ENCODE measurements at regions not wholly inside any gene's neighbourhood (a gene's known extent, or its start where the extent isn't known, plus 50 kb on each side); places are given as distances from the start of the nearest gene placed in this dataset.

DNA sequence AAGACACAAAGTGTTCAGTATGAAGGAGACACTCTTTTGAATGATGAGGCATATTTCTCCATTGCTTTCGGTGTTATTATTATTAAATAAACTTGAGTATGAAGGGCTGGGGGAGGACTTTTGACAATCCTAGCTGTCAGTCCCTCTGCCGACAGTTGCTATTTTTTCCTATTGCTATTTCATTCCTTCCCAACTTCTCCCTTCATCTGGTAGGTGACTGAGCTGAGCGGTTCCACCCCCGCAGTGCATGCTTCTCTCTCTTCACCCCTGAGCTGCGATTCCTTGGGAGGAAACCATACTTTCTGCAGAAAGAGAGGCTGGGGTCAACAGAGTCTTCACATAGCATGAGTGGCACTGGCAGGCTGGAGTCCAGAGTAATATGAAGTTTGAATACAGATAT, 261.2 kb upstream of the TAC1 start:
- DNase-seq, result no peak

DNA sequence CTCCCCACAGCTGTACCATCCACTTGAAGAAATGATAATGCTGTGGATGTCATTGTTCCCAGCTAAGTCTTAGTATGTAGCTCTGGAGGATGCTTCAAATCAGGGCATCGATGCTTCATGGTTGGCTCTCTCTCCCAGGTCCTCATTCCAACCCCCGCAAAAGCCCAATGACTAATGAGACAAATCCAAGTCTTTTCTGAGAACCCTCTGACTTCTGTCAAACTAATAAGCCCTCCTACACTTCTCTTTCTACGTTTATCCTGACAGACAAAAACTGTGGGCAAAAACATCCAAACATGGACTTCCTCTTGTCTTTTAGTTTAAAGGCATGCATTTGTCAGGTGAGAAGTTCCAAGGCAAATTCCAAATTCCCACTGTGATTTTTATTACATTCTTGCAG, 260.4 kb upstream of the TAC1 start:
- no peak for DNase-seq

DNA sequence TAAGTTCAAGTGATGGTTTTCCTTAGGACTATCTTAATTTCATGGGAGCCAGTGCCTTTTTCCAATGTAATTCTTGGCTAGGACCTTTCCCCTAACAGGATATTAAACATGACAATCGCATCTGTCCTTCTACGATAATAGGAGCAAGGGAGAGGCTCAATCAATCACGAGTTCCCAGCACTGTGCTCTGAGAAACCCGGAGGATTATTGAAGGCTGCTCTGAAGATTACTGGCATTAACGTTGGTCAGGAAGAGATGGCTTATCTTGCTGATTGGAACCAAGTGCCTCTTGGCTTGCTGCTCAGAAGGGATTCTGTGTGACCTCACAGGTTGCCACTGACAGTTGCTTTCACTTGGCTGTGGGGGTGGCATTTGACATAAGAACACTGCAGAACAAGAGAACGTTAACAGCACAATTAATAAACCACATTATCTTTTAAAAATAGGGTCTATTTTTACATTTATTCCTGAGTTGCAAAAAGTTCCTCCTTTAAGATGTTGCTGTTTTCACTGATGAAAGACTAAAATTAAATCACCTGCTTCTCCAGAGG, 252.1 kb upstream of the TAC1 start:
- no peak for DNase-seq

DNA sequence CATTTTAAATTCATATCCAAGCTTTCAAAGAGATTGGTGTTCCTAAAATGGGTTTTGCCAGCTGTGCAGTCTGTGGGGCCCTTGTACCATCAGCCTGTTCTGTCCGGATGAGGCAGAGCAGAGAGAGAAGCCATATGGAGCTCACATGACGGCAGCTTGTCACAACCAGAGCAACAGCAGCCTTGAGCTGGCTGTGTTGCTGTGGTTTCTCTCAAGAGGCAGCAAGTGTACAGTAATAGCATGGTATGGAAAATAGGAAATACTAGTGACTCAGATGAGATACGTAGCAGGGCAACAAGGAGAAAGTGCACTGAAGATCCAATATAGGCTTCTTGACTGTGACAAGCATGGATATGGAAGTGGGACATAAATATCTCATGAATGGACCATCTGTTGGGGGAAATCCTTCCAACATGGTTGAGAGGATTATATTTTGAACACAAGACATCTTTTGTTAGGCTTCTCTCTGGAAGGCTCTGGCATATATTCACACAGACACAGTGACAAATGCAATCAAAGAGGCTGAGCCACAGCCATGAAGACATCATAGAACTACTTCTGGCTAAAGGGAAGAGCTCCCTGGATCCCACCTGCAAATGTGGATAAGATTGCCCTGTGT, 251.0 kb upstream of the TAC1 start:
- DNase-seq, result peak; percentile 67

DNA sequence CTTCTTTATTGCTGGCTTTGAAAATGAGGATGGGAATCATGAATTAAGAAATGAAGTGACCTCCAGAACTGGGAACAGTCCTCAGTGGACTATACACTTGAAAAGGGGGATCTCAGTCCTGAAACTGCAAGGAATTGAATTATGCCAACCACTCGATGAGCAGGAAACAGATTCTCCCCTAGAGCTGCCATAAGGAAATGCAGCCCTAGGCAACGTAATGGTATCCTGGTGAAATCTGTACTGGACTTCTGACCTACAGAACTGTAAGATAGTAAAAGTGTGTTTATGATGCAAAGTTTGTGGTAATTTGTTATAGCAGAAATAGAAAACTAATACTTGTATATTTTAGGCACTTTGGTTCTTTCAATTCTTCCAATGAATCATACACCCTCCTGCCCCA, 236.4 kb upstream of the TAC1 start:
- DNase-seq, result no peak

DNA sequence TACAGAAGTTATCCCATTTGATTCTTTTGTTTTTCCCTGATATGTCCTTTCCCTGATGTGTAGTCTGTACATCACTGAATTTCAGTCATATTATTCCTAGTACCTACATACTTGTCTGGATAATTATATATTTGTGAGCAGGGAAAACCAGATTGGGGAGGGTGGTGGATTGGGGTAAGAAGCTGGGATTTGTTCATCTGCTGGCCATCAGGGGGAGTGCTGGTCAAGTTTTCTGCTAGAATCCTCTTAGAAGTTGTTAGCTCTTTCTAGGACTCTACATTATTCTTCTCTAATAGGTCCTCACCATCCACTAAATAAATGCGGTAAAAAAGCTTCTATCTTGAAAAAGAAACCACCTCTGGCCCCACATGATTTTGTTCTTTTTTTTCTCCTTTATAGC, 232.7 kb upstream of the TAC1 start:
- DNase-seq, result peak; percentile 1

DNA sequence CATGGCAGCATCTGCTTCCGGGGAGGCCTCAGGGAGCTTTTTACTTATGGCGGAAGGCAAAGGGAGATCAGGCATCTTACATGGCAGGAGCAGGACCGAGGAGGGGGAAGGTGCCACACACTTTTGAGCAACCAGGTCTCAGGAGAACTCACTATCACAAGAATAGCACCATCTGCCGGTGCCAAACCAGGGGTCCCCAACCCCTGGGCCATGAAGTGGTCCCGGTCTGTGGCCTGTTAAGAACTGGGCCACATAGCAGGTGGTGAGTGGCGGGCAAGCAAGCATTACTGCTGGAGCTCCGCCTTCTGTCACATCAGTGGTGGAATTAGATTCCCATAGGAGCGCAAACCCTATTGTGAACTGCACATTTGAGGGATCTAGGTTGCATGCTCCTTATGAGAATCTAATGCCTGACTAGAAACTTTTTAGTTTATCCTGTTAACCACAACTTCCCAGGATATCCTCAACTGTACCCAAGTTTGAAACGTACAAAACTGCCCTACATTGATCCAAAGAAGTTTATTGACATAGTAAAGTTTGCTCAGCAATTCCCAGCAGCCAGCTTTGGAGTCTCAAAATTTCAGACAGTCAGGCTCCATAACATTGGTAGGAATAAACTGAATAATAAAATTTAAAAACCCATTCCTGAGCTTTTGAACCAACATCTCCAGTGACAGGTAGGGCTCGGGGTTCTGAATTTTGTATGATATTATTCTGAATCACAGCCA, 228.4 kb upstream of the TAC1 start:
- no peak for DNase-seq

DNA sequence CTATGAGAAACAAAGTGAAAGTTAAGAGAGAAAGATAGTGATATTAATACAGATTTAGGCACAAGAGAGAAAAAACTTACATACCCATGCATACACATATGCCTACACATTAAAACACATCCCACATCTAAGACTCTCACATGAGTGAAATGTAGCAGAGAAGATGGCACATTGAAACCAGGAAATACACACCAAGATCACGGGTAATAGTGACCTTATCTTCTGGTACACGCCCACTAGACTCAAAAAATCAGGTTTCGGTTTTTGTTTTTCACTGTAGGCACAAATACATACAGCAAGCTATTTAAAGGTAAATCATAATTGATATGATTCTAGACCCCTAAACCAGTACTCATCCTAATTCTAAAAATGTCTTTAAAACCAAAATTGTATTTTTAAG, 225.2 kb upstream of the TAC1 start:
- no peak for DNase-seq

DNA sequence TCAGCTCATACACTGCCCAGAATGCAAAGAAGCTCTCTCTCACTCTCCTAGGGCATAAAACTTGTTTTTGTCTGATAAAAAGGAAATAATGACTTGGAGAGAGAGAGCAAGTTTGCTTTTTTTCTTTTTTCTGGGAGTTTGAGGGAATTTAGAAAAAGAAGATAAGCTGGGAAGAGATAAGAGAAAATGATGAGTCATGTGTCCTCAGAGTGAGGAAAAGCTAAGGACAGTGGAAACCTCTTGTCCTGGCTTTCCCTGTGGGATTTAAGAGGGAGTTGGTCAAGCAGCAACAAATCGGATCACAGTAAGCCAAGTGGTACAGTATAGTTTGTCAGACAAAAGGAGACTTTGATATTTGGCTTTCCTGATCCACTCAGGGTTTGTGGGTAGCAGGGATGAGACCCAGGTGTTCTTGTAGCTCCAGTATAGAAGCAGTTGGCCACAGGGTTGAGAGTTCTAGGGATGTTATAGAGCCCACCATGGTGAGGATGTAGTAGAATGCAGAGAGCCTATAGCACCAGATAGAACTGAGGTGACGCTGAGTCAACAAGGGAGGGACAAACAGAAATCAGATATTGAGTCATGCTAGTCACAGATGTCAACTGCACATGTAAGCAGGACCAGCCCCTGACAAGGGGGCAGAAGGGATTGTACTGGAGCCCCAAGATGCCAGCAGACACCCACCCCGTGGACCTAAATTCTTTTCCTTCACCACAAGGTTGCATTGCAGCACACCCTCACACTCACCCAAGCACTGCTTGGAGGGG, 219.3 kb upstream of the TAC1 start:
- DNase-seq, result no peak

DNA sequence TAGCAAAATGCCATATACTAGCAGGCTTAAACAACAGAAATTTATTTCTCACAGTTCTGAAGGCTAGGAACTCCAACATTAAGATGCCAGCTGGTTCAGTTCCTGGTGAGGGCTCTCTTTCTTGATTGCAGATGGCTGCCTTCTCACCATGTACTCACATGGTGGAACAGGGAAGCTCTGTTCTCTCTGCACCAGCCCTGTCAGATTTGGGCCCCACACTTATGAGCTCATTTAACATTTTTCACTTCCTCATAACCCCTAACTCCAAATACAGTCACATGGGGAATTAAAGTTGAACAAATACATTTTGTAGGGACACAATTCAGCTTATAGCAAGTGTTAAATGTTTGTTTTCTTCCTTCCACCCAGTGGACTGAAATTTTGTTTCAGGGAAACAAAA, 218.6 kb upstream of the TAC1 start:
- no peak for DNase-seq

DNA sequence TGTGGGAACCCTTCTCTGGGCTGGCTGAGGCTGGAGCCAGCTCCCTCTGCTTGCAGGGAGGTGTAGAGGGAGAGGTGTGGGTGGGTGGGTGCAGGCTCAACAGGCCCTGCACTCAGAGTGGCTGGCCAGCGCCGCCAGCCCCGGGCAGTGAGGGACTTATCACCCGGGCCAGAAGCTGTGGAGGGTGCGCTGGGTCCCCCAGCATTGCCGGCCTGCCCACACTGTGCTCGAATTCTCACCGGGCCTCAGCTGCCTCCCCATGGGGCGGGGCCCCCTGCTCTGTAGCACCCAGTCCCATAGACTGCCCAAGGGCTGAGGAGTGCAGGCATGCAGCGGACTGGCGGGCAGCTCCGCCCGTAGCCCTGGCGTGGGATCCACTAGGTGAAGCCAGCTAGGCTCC, 190.7 kb upstream of the TAC1 start:
- DNase-seq, result no peak

DNA sequence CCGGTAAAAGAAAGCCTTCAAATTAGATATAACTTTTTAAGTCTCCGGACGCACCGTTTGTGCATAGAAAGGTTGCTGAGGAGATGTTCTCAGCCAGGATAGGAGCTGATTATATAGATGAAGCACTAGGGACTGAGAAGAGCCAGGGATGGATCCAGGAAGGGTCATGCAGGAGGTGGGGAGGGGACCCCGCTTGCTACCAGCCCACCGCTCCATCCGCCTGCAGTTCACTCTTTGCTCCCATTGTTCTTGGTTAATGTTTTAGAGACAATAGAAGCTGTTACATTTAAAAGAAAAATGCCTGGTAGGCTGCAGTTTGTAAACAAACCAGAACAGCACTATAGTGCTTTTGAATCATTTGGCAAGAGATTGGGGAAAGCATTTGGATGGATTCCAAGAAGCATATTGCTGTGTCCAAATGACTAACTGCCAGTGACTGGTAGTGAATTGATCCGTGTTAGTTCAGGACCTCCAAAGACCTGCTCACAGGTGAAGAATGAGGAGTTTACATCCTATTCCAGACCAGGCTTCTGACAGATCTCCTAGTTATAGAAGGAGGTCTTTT, 175.9 kb upstream of the TAC1 start:
- no peak for DNase-seq

DNA sequence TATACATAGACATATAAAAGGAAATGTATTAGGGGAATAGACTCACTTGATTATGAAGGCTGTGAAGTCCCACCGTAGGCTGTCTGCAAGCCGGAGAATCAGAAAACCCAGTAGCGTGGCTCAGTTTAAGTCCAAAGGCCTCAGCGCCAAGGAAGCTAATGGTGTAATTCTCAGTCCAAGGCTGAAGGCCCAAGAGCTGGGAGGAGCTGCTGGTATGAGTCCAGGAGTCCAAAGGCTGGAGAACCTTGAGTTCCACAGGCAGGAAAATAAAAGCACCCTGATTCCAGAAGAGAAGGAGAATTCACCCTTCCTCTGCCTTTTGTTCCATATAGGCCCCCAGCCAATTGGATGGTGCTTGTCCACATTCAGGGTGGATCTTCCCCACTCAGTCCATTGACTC, 166.2 kb upstream of the TAC1 start:
- DNase-seq, result no peak

DNA sequence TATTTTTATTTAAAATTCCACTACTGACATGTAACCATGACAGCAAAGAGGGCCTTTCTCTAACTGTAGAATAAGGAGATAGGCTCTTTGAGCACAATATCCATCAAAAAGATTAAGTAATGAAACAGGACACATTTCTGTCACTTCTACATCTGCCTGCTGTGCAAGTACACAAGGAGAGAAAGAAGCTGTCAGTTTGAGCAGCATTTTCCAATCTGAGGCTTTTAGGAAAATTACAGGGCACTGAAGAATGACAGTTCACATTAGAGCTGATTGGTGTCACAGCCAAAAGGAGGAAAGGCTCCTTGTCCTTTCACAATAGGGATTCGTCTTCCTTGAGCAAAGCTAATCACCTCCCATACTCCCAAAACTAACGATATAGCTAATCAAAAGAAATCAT, 158.8 kb upstream of the TAC1 start:
- DNase-seq, result no peak

DNA sequence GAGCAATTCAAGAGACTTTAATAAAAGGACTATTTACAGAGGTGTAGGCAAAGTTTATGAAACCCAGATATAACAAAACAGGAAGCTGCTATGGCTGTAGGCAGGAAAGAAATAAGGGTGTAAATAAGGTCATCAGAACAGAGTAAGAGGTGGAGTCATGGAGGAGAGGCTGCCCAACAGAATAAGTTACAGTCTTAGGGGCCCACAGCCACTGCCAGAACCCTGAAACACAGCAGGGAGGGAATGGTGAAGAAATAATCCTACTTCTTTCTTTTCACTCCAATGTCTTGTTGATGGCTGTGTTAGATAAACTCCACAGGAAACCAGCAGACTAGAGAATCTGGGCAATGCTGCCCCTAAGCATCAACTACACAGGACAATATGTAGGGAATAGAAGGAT, 155.8 kb upstream of the TAC1 start:
- DNase-seq, result no peak

DNA sequence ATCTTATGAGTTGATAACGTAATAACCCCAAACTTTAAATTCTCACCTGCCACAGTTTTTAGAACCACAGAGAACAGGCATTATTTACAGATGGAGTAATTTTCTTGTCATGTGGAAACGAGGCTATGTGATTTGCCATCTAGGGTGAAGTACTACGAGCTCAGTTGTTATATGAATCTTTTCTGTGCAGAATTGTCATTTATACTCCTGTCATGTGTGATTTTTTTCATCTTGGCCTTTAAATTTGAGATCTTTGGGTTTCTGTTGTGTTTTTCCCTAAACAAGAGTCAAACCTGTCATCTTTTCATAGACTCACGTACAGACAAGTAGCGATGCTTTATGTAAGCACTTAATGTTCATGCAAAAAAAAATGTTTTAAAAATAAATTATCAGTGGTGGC, 153.7 kb upstream of the TAC1 start:
- no peak for DNase-seq

DNA sequence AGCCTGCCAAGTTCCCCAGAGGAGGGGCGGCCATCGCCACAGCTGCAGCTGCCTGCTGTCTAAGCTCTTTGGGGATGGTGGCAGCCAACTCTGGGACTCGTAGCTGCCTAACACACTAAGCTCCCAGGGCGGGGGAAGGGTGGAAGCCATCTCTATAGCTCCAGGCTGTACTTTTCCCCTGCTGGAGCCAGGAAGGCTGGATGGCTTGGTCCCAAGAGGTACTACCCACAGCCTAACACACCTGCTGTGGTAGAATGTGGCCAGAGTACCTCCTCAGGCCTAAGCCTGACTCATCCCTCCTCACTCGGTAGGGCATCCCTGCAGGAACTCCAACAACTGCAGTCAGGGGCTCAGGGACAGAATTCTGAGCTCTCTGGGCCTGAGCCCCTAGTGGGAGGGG, 151.7 kb upstream of the TAC1 start:
- DNase-seq, result no peak

DNA sequence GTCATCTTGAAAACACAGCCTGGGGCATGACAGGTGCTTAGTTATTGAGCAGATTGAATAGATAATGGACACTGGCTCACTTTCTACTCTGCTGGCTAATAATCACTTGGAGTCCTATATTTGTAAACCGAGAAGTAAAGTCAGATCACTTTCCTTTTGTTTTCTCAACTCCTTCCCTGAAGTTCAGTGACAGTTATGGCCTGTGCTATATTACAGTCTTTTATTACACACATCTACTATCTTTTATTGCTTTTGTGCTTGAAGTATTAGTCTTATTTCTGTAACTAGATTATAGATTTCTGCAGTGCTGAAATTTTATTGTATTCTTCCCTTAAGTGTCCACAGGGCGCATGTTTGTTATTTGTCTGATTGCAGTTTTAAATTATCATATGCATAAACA, 136.4 kb upstream of the TAC1 start:
- DNase-seq, result no peak

DNA sequence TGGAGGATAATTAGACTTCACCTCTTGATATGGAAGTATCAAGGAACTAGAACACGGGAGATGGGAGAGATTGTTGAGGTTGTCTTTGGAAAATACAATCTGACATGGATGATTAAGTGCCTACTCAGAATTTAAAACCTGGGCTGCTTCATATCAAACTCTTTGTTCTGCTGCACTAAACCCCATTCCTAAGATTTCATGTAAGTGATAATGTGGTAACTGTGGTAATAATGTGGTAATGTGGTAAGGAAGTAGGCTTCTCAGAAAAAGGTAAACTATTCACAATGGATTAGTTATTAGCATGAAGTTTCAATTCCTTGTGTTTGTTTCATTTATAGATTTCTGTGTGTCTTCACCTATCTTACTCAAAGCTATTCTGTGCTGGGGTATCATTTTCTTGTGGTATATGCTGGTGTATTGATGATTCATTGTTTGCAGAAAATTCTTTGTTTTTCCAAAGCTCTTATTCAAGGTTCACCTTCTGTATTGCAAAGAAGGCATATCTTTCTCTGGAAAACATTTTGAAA, 129.9 kb upstream of the TAC1 start:
- DNase-seq, result no peak

DNA sequence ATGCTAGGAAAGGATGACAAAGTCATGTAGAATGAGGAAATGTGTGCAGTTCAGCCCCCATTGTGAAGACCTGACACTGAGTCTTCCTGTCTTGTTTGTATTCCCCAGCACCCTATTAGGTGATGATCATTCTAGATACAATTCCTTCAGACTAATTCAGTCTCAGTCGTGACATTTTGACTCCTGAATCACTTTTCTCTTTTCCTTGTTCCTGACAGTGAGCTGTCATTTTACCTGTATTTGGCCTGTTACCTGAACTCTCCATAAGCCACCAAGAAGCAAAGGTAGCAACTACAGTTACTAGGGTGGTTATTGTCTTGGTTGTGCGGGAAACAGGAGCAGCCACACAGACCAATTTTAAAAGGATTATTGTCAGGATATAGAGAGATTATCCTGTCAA, 111.4 kb upstream of the TAC1 start:
- no peak for DNase-seq

DNA sequence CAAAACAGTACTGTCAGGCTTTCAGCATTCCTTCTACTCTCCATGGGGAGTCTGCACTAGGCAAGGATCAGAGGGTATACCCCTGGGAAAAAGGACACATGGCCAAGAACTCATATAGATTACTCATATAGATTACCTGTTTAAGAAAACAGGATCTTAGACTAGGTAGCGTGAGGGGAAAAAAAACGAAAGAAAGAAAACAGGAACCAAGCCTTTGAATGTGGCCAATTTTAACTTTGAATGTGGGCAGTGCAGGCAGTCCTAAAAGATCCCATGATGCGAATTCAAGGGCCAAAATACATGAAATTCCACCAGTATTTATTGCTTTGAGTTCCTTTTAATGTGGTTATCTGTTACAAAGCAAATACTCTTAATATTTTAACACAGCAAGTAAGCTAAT, 108.6 kb upstream of the TAC1 start:
- no peak for DNase-seq

DNA sequence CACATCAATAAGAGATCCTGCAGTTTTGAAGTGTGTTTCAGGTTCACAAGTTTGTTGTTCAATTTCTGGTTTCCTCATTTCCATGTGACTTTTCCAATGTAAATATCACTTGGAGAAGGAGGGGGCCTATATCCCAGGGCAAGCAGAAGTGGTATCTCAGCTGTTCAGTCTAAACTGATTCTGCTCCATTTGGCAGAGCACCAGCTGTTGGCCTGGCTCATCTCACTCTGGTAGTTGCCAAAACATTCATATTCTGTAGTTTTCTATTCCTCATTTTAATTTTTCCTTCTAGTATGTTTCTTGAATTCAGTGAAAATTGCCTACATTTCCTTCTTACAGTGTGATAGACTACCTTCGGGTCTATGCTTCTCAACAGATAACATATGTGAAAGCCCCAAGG, 101.8 kb upstream of the TAC1 start:
- no peak for DNase-seq

DNA sequence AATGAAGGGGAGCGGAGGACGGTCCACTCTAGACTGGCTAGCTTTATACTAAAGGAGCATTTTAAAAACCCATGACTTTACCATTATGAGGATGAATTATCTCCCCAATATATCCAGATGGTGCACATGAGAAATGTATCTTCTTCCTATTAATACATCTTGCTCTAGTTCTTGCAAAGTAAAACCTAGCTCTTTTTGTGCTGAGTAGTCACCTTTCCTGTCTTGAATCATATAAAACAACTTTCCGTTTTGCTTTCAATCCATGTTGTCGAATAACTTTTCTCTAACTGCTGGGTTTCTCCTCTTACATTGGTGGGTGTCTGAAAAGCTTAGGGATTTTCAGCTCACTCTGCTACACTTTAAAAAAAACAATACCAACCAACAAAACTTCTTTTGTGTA, 96.3 kb upstream of the TAC1 start:
- no peak for DNase-seq

Data from skin of body (tissue), 1 donor.